Liver (tissue), 8 donors: ENCODE measurements at regions not wholly inside any gene's neighbourhood (a gene's known extent, or its start where the extent isn't known, plus 50 kb on each side); places are given as distances from the start of the nearest gene placed in this dataset.

Source experiments
- DNase-seq: peaks from one replicate; pipeline ENCODE4 v3.0.0-alpha.2; 2017; ENCODE audit warnings: low spot score
- H3K27ac ChIP-seq, 2 donors: one replicate each; pipeline ENCODE4 v1.7.0; 2013; ENCODE audit warnings: inconsistent platforms in 2 of 2, low read length in 2 of 2, control low read depth in 1 of 2, low read depth in 1 of 2, mild to moderate bottlenecking in 1 of 2
- H3K27me3 ChIP-seq, 4 donors: one replicate each; pipeline versions ENCODE4 v1.6.1 to v1.7.0; 2013; ENCODE audit warnings: low read length in 3 of 4, inconsistent platforms in 1 of 4, mild to moderate bottlenecking in 1 of 4, moderate library complexity in 1 of 4; ENCODE audit not compliant: control insufficient read depth in 4 of 4, insufficient read depth in 4 of 4
- H3K36me3 ChIP-seq, 4 donors: one replicate each; pipeline versions ENCODE4 v1.6.1 to v1.7.0; 2013; ENCODE audit warnings: low read length in 3 of 4, mild to moderate bottlenecking in 3 of 4, low read depth in 1 of 4, moderate library complexity in 1 of 4; ENCODE audit not compliant: control insufficient read depth in 4 of 4, insufficient read depth in 3 of 4
- H3K4me1 ChIP-seq, 4 donors: one replicate each; pipeline versions ENCODE4 v1.6.1 to v1.7.0; 2013; ENCODE audit warnings: low read length in 3 of 4, mild to moderate bottlenecking in 3 of 4, moderate library complexity in 1 of 4; ENCODE audit not compliant: control insufficient read depth in 4 of 4, insufficient read depth in 4 of 4
- H3K4me3 ChIP-seq, 3 donors: one replicate each; pipeline versions ENCODE4 v1.6.1 to v1.7.0; 2013; ENCODE audit warnings: low read length in 3 of 3, control low read depth in 1 of 3, low read depth in 1 of 3, mild to moderate bottlenecking in 1 of 3
- H3K9ac ChIP-seq, 2 donors: one replicate each; pipeline ENCODE4 v1.7.0; 2013; ENCODE audit warnings: low read length in 2 of 2, mild to moderate bottlenecking in 2 of 2, moderate library complexity in 2 of 2, control low read depth in 1 of 2, low read depth in 1 of 2
- H3K9me3 ChIP-seq, 4 donors: one replicate each; pipeline versions ENCODE4 v1.6.1 to v1.7.0; 2013; ENCODE audit warnings: low read length in 3 of 4; ENCODE audit not compliant: control insufficient read depth in 4 of 4
- EGR1 ChIP-seq, 2 donors: IDR thresholded peaks; 2 replicates each; pipeline ENCODE4 v1.6.1; 2016 to 2018; ENCODE audit warnings: antibody characterized with exemption in 2 of 2, low read depth in 2 of 2
- FOXA1 ChIP-seq: IDR thresholded peaks from 2 replicates; pipeline ENCODE4 v1.6.1; 2016; ENCODE audit warnings: antibody characterized with exemption
- FOXA2 ChIP-seq: IDR thresholded peaks from 2 replicates; pipeline ENCODE4 v1.6.1; 2016; ENCODE audit warnings: antibody characterized with exemption
- GABPA ChIP-seq, 2 donors: IDR thresholded peaks in 1 of 2; conservative IDR thresholded peaks in 1 of 2; 2 replicates each; pipeline ENCODE4 v1.6.1; 2016; ENCODE audit warnings: antibody characterized with exemption in 2 of 2, mild to moderate bottlenecking in 1 of 2, moderate library complexity in 1 of 2
- HNF4A ChIP-seq, 2 donors: conservative IDR thresholded peaks; 2 replicates each; pipeline ENCODE4 v1.6.1; 2016; ENCODE audit warnings: antibody characterized with exemption in 2 of 2, mild to moderate bottlenecking in 2 of 2
- HNF4G ChIP-seq: IDR thresholded peaks from 2 replicates; pipeline ENCODE4 v1.6.1; 2016; ENCODE audit warnings: antibody characterized with exemption
- JUND ChIP-seq, 2 donors: IDR thresholded peaks; 2 replicates each; pipeline ENCODE4 v1.6.1; 2016; ENCODE audit warnings: antibody characterized with exemption in 2 of 2
- NR2F2 ChIP-seq: IDR thresholded peaks from 2 replicates; pipeline ENCODE4 v1.6.1; 2016; ENCODE audit warnings: antibody characterized with exemption
- RAD21 ChIP-seq, 2 donors: IDR thresholded peaks; 2 replicates each; pipeline ENCODE4 v1.6.1; 2016; ENCODE audit warnings: antibody characterized with exemption in 2 of 2, mild to moderate bottlenecking in 2 of 2
- RXRA ChIP-seq, 2 donors: IDR thresholded peaks; 2 replicates each; pipeline ENCODE4 v1.6.1; 2017 to 2018; ENCODE audit warnings: antibody characterized with exemption in 2 of 2, mild to moderate bottlenecking in 1 of 2
- SP1 ChIP-seq: IDR thresholded peaks from 2 replicates; pipeline ENCODE4 v1.6.1; 2018; ENCODE audit warnings: antibody characterized with exemption, mild to moderate bottlenecking
- TAF1 ChIP-seq: conservative IDR thresholded peaks from 2 replicates; pipeline ENCODE4 v1.6.1; 2016; ENCODE audit warnings: antibody characterized with exemption, mild to moderate bottlenecking
- YY1 ChIP-seq: IDR thresholded peaks from 2 replicates; pipeline ENCODE4 v1.6.1; 2016; ENCODE audit warnings: antibody characterized with exemption, mild to moderate bottlenecking
- WGBS: extraction: QIAGEN DNeasy Blood & Tissue Kit; methylation state at CpG from one replicate; pipeline ENCODE4 v1.1.7; 2013; 5-methylcytosine and 5-hydroxymethylcytosine counted together
- TF ChIP-seq, protein P1 (sequence below): fragments of 150-350 bp; IDR thresholded peaks from 2 replicates; pipeline ENCODE4 v1.5.1; 2017; ENCODE audit warnings: improper control_type of control experiment, low read depth, low read length; ENCODE audit not compliant: missing input control
- TF ChIP-seq, protein P2 (sequence below): IDR thresholded peaks from 2 replicates; pipeline ENCODE4 v1.6.1; 2016; ENCODE audit warnings: antibody characterized with exemption
- TF ChIP-seq, protein P3 (sequence below): IDR thresholded peaks from 2 replicates; pipeline ENCODE4 v1.6.1; 2016; ENCODE audit warnings: antibody characterized with exemption
- TF ChIP-seq, protein P4 (sequence below): IDR thresholded peaks from 2 replicates; pipeline ENCODE4 v1.6.1; 2016; ENCODE audit warnings: antibody characterized with exemption, mild to moderate bottlenecking
- donor health status: healthy.
- donor health status: healthy.
- donor health status: healthy.
- donor health status: healthy.
- donor health status: healthy.

DNA sequence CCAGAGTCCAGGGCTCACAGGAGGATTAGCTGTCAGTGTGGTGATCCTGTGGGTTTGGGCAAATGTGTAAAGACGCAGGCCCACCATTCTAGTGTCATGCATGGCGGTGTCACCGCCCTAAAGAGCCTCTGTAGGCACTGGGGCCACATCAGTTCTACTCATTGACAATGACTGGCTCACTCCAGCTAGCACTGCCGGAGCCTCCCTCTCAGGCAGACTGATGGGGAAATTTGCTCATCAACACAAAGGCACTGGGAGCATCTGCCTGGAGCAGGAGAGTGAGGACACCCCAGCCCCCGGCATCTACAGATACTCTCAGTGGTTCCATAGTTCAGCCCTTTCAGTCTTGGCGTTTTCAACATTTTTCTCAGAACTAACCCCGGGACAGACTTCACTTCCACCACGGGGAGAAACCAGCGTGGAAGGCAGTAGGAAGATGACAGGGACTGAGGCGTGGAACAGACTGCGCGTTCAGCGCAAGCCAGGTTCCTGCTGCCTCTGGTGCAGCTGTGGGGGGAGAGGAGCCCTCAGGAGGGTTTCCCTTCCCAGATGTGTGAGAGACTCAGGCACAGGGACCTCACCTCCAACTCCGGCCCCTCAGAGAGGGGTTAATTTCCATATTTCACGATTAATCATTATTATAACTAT, 256.6 kb downstream of the RBFOX3 start:
- Histone ChIP-seq H3K4me1 (no peaks in the 10 kb centered on the region), H3K4me3 (no peak overlapping the region), H3K36me3 (no peaks in the 10 kb centered on the region), H3K27ac (no peak overlapping the region), H3K9ac (no peak overlapping the region), H3K27me3 (peaks cover 0 to 15% (median 0%) of the 10 kb centered on the region in 4 donors), H3K9me3 (no peaks in the 10 kb centered on the region)
- no peak for DNase-seq
- TF ChIP-seq HNF4A (conservative IDR thresholded peaks at IDR 0.05) (no peak), JUND (IDR thresholded peaks at IDR 0.05) (no peak), HNF4G (no peak), RXRA (IDR thresholded peaks at IDR 0.05) (no peak), SP1 (no peak), RAD21 (IDR thresholded peaks at IDR 0.05) (no peak), NR2F2 (no peak), FOXA1 (no peak), FOXA2 (no peak)
- TF ChIP-seq, protein P1, sequence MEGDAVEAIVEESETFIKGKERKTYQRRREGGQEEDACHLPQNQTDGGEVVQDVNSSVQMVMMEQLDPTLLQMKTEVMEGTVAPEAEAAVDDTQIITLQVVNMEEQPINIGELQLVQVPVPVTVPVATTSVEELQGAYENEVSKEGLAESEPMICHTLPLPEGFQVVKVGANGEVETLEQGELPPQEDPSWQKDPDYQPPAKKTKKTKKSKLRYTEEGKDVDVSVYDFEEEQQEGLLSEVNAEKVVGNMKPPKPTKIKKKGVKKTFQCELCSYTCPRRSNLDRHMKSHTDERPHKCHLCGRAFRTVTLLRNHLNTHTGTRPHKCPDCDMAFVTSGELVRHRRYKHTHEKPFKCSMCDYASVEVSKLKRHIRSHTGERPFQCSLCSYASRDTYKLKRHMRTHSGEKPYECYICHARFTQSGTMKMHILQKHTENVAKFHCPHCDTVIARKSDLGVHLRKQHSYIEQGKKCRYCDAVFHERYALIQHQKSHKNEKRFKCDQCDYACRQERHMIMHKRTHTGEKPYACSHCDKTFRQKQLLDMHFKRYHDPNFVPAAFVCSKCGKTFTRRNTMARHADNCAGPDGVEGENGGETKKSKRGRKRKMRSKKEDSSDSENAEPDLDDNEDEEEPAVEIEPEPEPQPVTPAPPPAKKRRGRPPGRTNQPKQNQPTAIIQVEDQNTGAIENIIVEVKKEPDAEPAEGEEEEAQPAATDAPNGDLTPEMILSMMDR = no peak
- WGBS = 78% methylated on average over 15 of the region's 15 CpGs

DNA sequence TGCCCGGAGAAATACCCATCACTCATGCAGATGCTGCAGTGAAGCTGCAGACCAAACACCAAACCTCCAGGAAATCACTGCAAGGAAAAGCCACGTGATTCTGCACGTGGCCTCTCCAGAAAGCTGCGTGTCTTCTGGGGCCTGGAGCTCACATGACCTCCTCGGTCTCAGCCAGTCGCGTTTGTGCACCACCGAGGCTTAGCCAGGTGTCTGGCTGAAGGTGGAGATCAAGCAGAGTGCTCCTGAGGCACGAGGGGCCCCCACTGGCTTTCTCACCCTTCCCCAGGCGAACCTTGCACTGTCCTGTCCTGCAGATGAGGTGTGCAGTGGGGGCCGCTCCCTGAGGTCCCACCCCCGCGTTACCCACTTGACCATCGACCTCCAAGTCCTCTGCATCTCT, 257.3 kb downstream of the RBFOX3 start:
- WGBS = 67% methylated on average over 14 of the region's 14 CpGs
- H3K36me3 ChIP-seq = no peaks in the 10 kb centered on the region
- no peak for DNase-seq
- no peak overlapping the region for H3K9ac ChIP-seq
- H3K4me1 ChIP-seq = no peaks in the 10 kb centered on the region
- H3K27ac ChIP-seq = no peak overlapping the region
- H3K27me3 ChIP-seq = peaks cover 0 to 19% (median 0%) of the 10 kb centered on the region in 4 donors
- TF ChIP-seq YY1 = no peak
- no peak for TF ChIP-seq TAF1
- no peak overlapping the region for H3K4me3 ChIP-seq
- H3K9me3 ChIP-seq = no peaks in the 10 kb centered on the region

DNA sequence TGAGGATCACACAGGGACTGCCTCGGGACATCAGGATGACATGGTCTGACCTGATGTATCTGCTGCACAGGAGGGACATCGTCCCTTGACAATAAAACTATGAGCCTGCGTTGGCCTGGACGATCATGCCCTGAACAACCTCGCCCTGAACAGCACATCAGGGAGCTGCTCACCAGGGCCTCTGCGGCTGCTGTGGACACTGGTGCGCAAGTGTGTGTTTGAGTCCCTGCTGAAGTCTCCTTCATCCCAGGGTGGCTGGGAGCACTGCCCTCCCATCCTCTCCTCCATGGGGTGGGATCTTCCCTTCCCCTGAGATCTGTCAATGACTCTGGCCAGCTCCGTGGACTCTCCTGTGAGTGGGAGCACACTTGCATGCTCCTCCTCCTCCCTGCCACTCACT, 257.8 kb downstream of the RBFOX3 start:
- Histone ChIP-seq H3K4me3 (no peak overlapping the region), H3K36me3 (no peaks in the 10 kb centered on the region), H3K27me3 (peaks cover 0 to 21% (median 0%) of the 10 kb centered on the region in 4 donors), H3K27ac (no peak overlapping the region), H3K9ac (no peak overlapping the region), H3K4me1 (no peaks in the 10 kb centered on the region), H3K9me3 (no peaks in the 10 kb centered on the region)
- TF ChIP-seq, protein P2, sequence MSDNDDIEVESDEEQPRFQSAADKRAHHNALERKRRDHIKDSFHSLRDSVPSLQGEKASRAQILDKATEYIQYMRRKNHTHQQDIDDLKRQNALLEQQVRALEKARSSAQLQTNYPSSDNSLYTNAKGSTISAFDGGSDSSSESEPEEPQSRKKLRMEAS = no peak
- TF ChIP-seq NR2F2 (no peak), TAF1 (no peak), HNF4G (no peak), YY1 (no peak), SP1 (no peak), JUND (IDR thresholded peaks at IDR 0.05) (no peak), RAD21 (IDR thresholded peaks at IDR 0.05) (no peak), RXRA (IDR thresholded peaks at IDR 0.05) (no peak), FOXA2 (no peak), HNF4A (conservative IDR thresholded peaks at IDR 0.05) (no peak), EGR1 (IDR thresholded peaks at IDR 0.05; ENCODE audit: low read depth in 2 of 2) (no peak), GABPA (IDR thresholded peaks at IDR 0.05 in 1 of 2, conservative IDR thresholded peaks at IDR 0.05 in 1 of 2) (no peak)
- TF ChIP-seq, protein P3, sequence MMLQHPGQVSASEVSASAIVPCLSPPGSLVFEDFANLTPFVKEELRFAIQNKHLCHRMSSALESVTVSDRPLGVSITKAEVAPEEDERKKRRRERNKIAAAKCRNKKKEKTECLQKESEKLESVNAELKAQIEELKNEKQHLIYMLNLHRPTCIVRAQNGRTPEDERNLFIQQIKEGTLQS = no peak
- TF ChIP-seq, protein P4, sequence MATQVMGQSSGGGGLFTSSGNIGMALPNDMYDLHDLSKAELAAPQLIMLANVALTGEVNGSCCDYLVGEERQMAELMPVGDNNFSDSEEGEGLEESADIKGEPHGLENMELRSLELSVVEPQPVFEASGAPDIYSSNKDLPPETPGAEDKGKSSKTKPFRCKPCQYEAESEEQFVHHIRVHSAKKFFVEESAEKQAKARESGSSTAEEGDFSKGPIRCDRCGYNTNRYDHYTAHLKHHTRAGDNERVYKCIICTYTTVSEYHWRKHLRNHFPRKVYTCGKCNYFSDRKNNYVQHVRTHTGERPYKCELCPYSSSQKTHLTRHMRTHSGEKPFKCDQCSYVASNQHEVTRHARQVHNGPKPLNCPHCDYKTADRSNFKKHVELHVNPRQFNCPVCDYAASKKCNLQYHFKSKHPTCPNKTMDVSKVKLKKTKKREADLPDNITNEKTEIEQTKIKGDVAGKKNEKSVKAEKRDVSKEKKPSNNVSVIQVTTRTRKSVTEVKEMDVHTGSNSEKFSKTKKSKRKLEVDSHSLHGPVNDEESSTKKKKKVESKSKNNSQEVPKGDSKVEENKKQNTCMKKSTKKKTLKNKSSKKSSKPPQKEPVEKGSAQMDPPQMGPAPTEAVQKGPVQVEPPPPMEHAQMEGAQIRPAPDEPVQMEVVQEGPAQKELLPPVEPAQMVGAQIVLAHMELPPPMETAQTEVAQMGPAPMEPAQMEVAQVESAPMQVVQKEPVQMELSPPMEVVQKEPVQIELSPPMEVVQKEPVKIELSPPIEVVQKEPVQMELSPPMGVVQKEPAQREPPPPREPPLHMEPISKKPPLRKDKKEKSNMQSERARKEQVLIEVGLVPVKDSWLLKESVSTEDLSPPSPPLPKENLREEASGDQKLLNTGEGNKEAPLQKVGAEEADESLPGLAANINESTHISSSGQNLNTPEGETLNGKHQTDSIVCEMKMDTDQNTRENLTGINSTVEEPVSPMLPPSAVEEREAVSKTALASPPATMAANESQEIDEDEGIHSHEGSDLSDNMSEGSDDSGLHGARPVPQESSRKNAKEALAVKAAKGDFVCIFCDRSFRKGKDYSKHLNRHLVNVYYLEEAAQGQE = no peak
- TF ChIP-seq, protein P1 = no peak
- WGBS = 84% methylated on average over 8 of the region's 8 CpGs
- no peak for DNase-seq
